ENCODE measurements at regions not wholly inside any gene's neighbourhood (a gene's known extent, or its start where the extent isn't known, plus 50 kb on each side); places are given as distances from the start of the nearest gene placed in this dataset.

DNA sequence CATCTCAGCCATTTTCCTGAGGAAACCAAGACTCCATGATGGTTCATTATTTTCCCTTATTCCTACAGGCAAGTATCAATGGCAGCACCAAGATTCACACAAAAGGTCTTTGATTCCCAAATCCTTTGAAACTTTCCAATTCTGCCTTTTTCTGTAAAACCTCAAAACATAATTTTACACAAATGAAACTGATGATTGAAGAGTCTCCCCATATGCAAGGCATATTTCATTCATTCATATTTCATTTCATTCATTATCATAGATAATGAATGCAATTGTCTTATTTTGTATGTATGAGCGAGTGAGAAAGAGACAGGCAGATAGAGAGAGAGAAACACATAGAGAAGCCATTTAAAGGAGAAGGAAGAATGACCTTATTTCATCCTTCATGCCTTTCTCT is 172.8 kb downstream of the BTG1 start:
- no peaks in the 10 kb centered on the region for H4K20me1 ChIP-seq (ENCODE audit: low read length)
- H3F3A ChIP-seq (ENCODE audit: low read length, unreplicated experiment): no peaks in the 10 kb centered on the region
- ATAC-seq (no peak), DNase-seq (no peak)
- ChIA-PET CTCF (no interaction called here), POLR2A (ENCODE audit: unreplicated experiment) (no interaction called here)
- no peaks in the 10 kb centered on the region for H3K36me3 ChIP-seq (ENCODE audit: low read depth, low read length)
- TF ChIP-seq, protein P1, sequence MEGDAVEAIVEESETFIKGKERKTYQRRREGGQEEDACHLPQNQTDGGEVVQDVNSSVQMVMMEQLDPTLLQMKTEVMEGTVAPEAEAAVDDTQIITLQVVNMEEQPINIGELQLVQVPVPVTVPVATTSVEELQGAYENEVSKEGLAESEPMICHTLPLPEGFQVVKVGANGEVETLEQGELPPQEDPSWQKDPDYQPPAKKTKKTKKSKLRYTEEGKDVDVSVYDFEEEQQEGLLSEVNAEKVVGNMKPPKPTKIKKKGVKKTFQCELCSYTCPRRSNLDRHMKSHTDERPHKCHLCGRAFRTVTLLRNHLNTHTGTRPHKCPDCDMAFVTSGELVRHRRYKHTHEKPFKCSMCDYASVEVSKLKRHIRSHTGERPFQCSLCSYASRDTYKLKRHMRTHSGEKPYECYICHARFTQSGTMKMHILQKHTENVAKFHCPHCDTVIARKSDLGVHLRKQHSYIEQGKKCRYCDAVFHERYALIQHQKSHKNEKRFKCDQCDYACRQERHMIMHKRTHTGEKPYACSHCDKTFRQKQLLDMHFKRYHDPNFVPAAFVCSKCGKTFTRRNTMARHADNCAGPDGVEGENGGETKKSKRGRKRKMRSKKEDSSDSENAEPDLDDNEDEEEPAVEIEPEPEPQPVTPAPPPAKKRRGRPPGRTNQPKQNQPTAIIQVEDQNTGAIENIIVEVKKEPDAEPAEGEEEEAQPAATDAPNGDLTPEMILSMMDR (conservative IDR thresholded peaks at IDR 0.05; ENCODE audit: low read depth, low read length): no peak
- TF ChIP-seq EZH2 (IDR thresholded peaks at IDR 0.05; ENCODE audit: low read length, unreplicated experiment): no peak
- no peak for TF ChIP-seq EZH2phosphoT487 (IDR thresholded peaks at IDR 0.05; ENCODE audit: borderline replicate concordance, low read length)
- H3K4me2 ChIP-seq (ENCODE audit: low read length): no peak overlapping the region
- H3K27me3 ChIP-seq (ENCODE audit: low read length): no peaks in the 10 kb centered on the region
- H3K9ac ChIP-seq (ENCODE audit: low read length): no peak overlapping the region
- H3K27ac ChIP-seq (ENCODE audit: low read length): no peak overlapping the region
- no peaks in the 10 kb centered on the region for H3K79me2 ChIP-seq (ENCODE audit: low read length)
- no TSS peak for BruUV-seq (replicated peaks)
- intact Hi-C loops (cut with micrococcal nuclease): no loop called here
- H3K9me2 ChIP-seq (replicated peaks; ENCODE audit: low read length): no peaks in the 10 kb centered on the region
- no peaks in the 10 kb centered on the region for H3K9me3 ChIP-seq (ENCODE audit: low read length)
- H3K4me3 ChIP-seq (ENCODE audit: low read length): no peak overlapping the region
- H2AFZ ChIP-seq (ENCODE audit: low read length): no peak overlapping the region
- H3K4me1 ChIP-seq (ENCODE audit: insufficient read depth, low read length): no peaks in the 10 kb centered on the region

DNA sequence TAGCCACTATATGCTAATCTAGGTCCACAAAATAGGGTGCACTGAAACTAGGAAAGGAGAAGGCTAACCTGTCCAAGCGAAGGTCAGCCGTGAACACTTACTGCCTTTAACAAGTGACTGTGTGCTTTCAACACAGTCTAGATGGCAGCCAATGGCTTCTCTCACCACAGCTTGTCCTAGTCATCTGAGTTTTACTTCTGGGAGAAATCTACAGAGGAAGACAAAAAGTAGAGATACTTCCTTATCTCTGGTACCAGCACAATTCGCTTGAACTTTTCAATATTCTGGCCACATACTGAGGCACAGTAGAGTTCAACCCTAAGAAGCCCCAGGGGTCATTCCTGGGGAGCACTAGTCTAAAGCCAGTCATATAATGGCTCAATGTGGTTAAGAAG is 176.9 kb downstream of the BTG1 start:
- no peak overlapping the region for H3K9ac ChIP-seq (ENCODE audit: low read length)
- ATAC-seq (no peak), DNase-seq (no peak)
- intact Hi-C loops (cut with micrococcal nuclease): no loop called here
- H3K27ac ChIP-seq (ENCODE audit: low read length): no peak overlapping the region
- no peak overlapping the region for H3K4me3 ChIP-seq (ENCODE audit: low read length)
- no TSS peak for BruUV-seq (replicated peaks)
- H3K4me1 ChIP-seq (ENCODE audit: insufficient read depth, low read length): no peaks in the 10 kb centered on the region
- ChIA-PET POLR2A (ENCODE audit: unreplicated experiment) (no interaction called here), CTCF (no interaction called here)
- no peaks in the 10 kb centered on the region for H3K79me2 ChIP-seq (ENCODE audit: low read length)
- no peaks in the 10 kb centered on the region for H3K9me2 ChIP-seq (replicated peaks; ENCODE audit: low read length)
- no peaks in the 10 kb centered on the region for H3K9me3 ChIP-seq (ENCODE audit: low read length)
- no peaks in the 10 kb centered on the region for H3K27me3 ChIP-seq (ENCODE audit: low read length)
- TF ChIP-seq EZH2phosphoT487 (IDR thresholded peaks at IDR 0.05; ENCODE audit: borderline replicate concordance, low read length) (no peak), EZH2 (IDR thresholded peaks at IDR 0.05; ENCODE audit: low read length, unreplicated experiment) (no peak)
- TF ChIP-seq, protein P1 (conservative IDR thresholded peaks at IDR 0.05; ENCODE audit: low read depth, low read length): no peak
- no peak overlapping the region for H2AFZ ChIP-seq (ENCODE audit: low read length)
- H3K36me3 ChIP-seq (ENCODE audit: low read depth, low read length): no peaks in the 10 kb centered on the region
- no peaks in the 10 kb centered on the region for H4K20me1 ChIP-seq (ENCODE audit: low read length)
- H3K4me2 ChIP-seq (ENCODE audit: low read length): no peak overlapping the region
- no peaks in the 10 kb centered on the region for H3F3A ChIP-seq (ENCODE audit: low read length, unreplicated experiment)

DNA sequence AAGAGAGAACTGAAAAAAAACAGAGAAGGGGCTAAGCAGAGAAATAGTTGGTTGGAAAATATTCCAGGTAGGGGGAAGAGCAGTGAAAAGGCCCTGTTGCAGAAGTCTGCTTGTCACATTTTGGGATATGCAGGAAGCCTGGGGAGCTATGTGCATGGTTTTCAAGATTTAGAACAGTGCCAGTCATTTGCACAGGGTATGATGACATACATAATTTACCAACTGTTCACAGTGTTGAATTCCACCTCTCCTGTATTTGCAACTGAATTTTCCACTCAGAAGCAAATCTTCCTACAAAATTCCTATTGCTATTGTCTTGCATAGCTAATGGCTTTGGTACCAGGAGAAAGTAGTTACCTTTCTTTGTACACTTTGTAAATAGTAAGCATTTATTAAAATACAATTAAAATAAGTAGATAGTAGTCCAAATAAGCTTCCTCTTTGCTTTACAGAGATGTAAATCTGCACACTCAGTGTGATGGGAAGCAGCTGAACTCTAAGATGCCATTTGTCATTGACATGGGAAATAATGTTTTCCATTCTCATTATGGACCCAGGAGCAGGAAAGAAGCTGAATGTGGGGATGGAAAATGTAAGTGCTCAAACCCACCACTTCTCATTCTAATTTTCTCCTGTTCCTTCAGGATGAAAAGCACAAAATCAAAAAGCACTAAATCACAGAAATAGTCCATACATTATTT is 177.4 kb downstream of the BTG1 start:
- TF ChIP-seq EZH2 (IDR thresholded peaks at IDR 0.05; ENCODE audit: low read length, unreplicated experiment) (no peak), EZH2phosphoT487 (IDR thresholded peaks at IDR 0.05; ENCODE audit: borderline replicate concordance, low read length) (no peak)
- TF ChIP-seq, protein P1 (conservative IDR thresholded peaks at IDR 0.05; ENCODE audit: low read depth, low read length): no peak
- no peaks in the 10 kb centered on the region for H3K36me3 ChIP-seq (ENCODE audit: low read depth, low read length)
- CTCF ChIA-PET: no interaction called here

More for the DNA sequence above, 177.4 kb downstream of the BTG1 start:
- no peaks in the 10 kb centered on the region for H3K9me3 ChIP-seq (ENCODE audit: low read length)
- H3K27ac ChIP-seq (ENCODE audit: low read length): no peak overlapping the region
- POLR2A ChIA-PET (ENCODE audit: unreplicated experiment): no interaction called here
- no TSS peak for BruUV-seq (replicated peaks)
- no peaks in the 10 kb centered on the region for H3K4me1 ChIP-seq (ENCODE audit: insufficient read depth, low read length)
- no peak for ATAC-seq
- H3K4me3 ChIP-seq (ENCODE audit: low read length): no peak overlapping the region
- H3K4me2 ChIP-seq (ENCODE audit: low read length): no peak overlapping the region
- H2AFZ ChIP-seq (ENCODE audit: low read length): no peak overlapping the region
- no peak overlapping the region for H3K9ac ChIP-seq (ENCODE audit: low read length)
- H3K9me2 ChIP-seq (replicated peaks; ENCODE audit: low read length): no peaks in the 10 kb centered on the region
- H3K79me2 ChIP-seq (ENCODE audit: low read length): no peaks in the 10 kb centered on the region
- H3K27me3 ChIP-seq (ENCODE audit: low read length): no peaks in the 10 kb centered on the region
- no peak for DNase-seq
- H4K20me1 ChIP-seq (ENCODE audit: low read length): no peaks in the 10 kb centered on the region
- intact Hi-C loops (cut with micrococcal nuclease): no loop called here
- no peaks in the 10 kb centered on the region for H3F3A ChIP-seq (ENCODE audit: low read length, unreplicated experiment)

Data from PC-3 (cell line).